ENCODE measurements at regions not wholly inside any gene's neighbourhood (a gene's known extent, or its start where the extent isn't known, plus 50 kb on each side); places are given as distances from the start of the nearest gene placed in this dataset.
A peak's percentile ranks its signal among the peaks of the same experiment; 100 is the strongest.

DNA sequence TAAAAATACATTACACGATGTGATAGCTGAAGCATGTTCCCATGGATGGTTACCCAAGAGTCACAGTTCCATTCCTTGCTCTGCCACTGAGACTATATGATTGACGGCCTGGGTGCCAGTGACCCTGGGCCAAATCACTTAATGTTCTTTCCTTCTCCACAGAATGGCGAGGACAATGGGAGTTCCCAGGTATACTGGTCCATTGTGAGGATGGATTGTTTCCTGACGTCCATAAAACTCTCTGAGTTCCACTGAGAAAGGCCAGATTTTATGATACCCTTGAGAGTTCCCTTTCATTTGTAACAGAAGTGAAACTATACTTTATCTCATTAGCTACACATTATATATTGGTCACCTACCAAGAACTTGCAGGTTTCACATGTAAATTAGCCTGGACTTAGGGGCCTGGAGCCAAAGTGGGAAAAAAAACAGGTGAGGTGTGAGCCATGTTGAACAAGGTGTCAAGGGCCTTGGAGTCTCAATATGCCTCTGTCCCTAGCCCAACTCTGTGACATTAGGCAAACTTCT lies 502.2 kb upstream of the DAB1 start:
- no peak for DNase-seq

DNA sequence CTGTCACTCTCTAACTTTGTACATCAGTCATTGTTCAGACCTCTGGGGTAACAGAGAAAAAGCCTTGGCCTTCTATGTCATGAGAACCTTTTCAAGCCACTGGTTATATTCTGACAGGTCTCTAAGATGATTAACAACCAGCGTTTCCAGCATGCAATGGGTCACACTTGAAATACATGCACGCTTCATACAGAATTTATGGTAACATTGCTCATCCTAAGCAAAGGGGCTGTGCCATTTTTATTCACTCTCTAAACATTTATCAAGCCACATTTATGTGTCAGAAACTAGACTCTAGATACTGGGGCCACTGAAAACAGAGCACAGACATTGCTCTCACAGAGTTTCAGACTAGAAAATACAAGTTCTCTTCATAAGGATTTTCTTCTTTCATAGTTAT lies 501.4 kb upstream of the DAB1 start:
- no peak for DNase-seq

DNA sequence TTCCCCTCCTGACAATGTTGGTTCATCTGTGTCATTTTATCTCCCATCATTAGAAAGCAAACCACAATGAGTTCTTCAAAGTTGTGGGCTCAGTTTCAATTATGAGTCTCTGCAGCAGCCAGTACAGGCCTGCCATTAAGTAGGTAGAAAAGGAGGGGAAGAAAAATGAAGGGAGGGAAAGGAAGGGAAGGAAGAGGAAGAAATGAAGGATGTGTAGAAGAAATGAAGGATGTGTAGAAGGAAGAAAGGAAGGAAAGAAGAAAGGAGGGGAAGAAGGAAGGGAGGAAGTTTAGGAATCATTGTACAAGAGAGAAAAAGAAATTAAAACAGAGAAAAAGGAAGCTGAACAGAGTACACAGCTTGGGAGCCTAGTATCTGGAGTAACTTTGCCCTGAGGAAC lies 498.3 kb upstream of the DAB1 start:
- no peak for DNase-seq

GRCh38 chr1:57916041-57916440 lies 492.2 kb upstream of the DAB1 start:
- no peak for DNase-seq

DNA sequence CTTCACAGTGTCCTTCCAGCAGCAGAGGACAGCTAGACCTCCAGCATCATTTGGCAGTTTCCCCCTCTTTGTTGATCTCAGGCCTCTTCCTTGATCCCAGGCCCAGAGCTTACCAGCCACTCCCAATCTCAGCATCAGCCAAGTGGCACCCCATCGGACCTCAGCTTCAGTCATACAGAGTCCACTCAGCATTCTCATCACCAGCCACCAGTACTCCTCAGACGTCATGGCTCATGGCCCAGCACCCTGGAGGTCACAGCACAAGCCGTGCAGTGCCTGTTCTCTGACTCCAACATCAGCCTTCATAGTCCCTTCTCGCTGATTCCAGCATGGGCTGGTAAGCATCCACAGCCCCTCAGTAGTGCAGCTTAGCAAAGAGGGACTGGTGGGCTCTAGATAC lies 487.6 kb upstream of the DAB1 start:
- no peak for DNase-seq

GRCh38 chr1:57910782-57911181 lies 486.9 kb upstream of the DAB1 start:
- no peak for DNase-seq

- DNase-seq: no peak
Observed at GRCh38 chr1:57910305-57910704, 486.4 kb upstream of the DAB1 start.

DNA sequence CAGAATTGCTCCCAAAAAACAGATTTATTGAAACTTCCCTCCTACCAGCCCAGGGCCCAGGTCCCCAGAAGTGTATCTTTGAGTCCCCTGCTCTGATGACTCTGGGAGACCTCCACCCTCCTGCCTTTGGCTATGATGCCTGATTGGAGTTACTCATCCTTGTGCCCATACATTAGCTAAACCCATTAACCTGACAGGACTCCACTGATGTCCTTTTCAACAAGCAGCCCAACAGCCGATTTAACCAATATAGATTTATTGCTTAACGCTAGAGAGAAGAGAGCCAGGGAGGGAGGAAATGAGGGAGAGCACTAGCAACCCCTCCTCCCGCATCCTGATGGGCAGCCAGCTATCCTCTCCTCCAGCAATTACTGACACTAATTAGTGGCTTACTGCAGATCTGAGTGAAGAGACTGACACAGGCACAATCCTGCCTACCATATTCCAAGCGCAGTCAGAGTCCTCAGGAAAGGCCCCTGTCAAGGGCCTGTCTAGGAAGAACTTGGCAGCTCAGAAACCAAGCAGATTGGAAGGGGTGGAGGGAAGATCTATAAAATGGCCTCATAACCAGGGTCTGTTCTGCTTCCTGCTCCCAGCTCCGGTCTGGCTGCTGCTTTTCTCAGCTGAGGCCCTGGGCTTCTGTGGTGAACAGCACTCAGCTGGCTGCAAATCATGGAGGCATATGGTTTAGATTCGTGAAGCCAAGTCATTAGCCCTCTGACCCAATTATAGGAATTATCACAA lies 484.5 kb upstream of the DAB1 start:
- DNase-seq: peak; percentile 33 to 35

DNA sequence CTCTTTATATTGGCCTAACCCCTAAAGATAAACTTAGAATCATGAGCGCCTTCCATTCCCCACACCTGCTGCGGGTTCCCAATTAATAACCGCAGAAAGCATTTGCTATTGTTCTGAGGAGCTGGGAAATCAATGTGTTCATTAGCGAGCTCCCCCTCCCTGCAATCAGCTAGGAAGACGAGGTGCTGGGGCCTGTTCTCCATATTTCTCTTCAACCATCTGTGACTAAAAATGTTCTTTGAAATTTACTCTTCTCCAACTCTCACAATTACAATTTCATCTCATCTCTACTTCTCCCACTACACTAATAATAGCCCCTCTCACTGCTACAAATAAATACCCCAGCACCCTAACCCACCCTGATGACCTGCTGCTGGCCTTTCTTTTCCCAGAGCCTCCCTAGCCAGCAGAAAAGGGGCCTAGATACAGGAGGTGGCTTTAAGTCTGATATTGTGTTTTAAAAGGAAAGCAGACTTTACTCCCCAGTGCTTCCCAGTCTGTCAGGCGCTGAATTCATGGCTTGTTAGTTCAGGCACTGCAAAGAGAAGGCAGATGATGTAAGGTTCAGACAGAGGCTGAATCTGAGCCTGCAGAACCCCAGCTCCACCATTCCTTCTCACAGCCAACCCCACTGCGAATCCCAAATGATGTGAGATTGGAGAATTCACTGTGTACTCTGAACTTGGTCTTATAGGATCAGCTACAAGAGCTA lies 477.5 kb upstream of the DAB1 start:
- DNase-seq: no peak

GRCh38 chr1:57898531-57898930 lies 474.7 kb upstream of the DAB1 start:
- no peak for DNase-seq

DNA sequence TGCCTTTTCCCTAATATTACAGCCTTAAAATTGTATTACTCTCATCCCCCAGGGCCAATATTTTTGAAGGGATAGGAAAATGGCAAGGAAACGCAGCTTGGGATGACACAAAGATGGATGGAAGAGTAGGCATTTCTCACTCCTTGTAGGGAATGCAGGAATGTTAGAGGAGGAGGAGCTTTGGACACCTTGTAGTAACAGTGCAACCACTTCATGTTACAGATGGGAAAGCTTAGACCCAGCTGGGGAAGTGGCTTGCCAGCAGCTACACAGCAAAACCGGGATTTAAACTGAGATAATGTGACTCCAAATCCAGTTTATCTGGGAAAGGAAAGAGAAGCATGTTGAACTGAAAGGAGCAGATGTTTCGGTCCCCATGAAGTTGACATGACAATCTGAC lies 473.7 kb upstream of the DAB1 start:
- no peak for DNase-seq

GRCh38 chr1:57894315-57894714 lies 470.5 kb upstream of the DAB1 start:
- DNase-seq: no peak

GRCh38 chr1:57889676-57890320 lies 465.9 kb upstream of the DAB1 start:
- DNase-seq: no peak

- DNase-seq: no peak
Observed at GRCh38 chr1:57887964-57888491, 464.2 kb upstream of the DAB1 start.

DNA sequence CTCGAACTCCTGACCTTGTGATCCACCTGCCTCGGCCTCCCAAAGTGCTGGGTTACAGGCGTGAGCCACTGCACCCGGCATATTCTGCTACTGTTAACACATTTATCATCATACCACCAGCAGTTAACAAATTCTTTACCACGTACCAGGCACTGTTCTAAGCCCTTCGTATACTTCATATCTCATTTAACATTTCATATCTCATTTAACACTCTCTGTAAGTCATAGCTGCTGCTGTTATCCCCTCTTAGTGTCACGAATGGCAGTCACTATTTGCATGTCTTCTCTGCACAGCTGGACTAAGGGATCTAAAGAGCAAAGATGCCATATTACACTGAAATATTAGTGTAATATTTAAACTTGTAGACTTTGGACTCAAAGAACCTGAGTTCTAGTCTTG lies 462.5 kb upstream of the DAB1 start:
- DNase-seq: no peak

- no peak for DNase-seq
Observed at GRCh38 chr1:57883642-57883995, 459.8 kb upstream of the DAB1 start.

DNA sequence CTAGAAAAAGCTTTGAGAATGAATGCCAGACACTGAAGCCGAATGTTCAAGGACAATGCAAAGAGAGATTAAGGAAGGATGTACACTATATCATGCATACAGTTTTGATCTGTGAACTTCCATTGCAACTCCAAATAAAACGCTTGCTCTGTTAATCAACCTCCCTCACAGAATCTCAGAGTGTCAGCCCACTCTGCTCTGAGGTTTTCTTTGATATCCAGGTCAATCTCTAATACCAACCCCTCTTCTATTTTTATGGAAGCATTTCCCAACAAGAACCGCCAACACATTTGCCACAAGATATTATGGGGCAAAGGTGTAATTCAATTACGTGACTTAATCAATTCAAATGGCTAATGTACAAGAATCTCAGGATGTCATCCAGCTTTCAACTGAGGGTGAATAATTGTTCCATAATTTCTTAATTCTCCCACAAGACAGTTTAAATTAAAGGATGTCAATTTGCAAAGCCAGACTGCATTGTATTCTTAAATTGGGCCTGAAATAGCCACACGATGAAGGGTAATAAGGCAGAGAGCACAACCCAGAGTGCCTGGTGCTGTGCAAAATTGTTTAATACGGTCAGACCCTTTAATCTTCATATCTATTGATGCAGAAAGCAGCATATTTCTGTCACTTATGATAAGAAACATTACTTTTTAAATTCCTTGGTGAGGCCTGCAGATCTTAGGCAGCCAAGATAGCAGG lies 459.2 kb upstream of the DAB1 start:
- no peak for DNase-seq

DNA sequence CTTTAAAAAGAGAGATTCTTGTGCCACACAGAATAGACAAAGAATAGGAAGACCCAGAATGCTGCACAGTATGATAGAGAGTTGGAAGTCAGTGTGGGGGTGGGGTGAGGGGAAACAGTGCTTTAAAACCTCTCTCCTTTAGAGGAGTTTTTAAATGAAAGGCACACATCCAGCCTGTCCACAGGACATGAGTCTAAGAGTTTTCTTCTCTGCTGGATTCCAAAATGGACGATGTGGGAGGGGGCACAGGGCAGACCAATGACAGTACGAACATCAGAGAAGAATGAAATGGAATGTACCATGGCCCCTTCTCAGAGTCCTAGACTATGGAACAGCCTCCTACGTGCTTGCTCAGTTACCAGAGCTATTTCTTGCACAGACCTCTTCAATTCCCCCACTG lies 458.2 kb upstream of the DAB1 start:
- DNase-seq: no peak

DNA sequence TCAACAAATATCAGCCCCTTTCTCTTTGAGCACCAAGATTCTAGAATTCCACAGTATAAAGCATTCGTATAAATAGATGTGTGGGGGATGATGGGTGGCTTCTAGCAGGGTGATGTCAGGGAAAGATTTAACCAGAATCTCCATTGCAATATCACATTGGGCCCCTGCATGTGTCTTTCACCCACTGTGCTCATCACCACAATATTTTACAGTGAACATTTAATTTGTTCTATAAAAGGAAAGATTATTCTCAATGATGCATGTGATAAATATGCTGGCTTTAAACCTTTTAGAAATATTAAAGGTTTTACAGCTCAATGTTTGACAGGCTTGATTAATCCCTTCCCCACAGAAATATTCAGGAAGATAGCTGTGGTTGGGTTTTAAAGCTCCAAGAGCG lies 457.8 kb upstream of the DAB1 start:
- no peak for DNase-seq

DNA sequence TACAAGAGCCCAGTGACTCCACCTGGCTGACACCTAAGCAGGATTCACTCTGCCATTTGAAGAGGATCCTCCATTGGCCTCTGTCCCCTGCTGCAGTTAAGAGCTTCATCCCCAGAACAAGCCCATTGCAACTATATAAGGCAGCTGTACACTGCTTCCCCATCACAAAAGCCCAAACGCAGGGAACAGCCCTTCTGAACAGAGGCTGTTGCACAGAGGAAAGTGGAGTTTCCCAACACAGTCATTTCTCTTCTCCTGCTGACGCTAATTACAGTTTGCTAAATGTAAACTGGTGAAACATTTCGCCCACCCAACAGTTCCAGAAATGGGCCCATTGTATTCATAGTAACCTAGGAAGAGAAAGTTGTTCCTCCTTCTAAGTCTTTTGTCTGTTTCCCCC lies 455.8 kb upstream of the DAB1 start:
- DNase-seq: no peak

DNA sequence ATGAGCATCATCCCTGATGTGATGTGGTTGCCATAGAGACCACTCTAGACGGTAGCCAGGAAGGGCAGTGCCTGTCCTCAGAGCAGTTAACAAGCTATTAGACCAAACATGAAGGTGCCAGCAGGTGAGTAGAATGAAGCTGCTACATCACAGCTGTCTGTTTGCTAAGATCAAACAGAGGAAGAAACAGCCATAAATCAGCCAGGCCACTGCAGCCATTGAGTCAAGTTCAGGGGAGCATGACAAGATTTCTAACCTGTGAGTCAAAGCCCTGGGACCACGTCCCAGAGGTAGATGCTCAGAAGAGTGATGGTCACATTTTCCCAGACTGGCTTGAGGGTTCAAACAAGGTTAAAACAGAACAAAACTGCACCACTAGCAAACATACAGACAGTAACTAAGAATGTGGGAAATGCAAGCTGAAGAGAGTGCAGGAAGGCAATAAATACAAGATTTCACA lies 450.6 kb upstream of the DAB1 start:
- no peak for DNase-seq

DNA sequence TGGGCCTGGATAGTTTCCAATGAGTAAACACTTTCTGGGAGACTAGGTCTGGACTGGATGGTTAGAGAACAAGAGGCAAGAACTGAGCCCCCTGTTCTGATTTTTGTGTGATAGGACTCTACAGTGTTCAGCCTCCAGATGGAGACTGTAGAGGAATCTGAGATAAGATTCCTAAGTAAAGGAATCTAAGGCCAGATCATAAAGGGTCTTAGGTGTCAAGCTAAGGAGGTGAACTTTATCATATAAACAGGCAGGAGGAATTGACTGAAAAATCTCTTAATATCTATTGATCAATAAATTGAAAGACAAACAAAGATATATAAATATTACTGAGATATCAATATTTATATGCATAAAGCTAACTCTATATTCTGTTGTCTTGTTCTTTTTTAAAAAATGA lies 449.1 kb upstream of the DAB1 start:
- DNase-seq: no peak
